ENCODE measurements at regions not wholly inside any gene's neighbourhood (a gene's known extent, or its start where the extent isn't known, plus 50 kb on each side); places are given as distances from the start of the nearest gene placed in this dataset.
A peak's percentile ranks its signal among the peaks of the same experiment; 100 is the strongest.
"Not testable (repeated sequence)": the region's sequence is repeated elsewhere in the genome, so short reads cannot be mapped to it uniquely, and the experiment has no call there.

- DNase-seq = no peak
These were observed 214.3 kb downstream of the LIG4 start for GRCh38 chr13:108000998-108001397.

- no peak for DNase-seq
These were observed 215.6 kb downstream of the LIG4 start for GRCh38 chr13:107999751-108000150.

- DNase-seq = no peak
These were observed 221.2 kb downstream of the LIG4 start for GRCh38 chr13:107994137-107994536.

GRCh38 chr13:107993239-107993949, 221.9 kb downstream of the LIG4 start:
- DNase-seq = peak in 1 of 5 experiments; percentile 35

- no peak for DNase-seq
These were observed 222.8 kb downstream of the LIG4 start for GRCh38 chr13:107992542-107992941.

- no peak for DNase-seq
These were observed 238.2 kb downstream of the LIG4 start for GRCh38 chr13:107977071-107977574.

- no peak for DNase-seq
These were observed 238.7 kb downstream of the LIG4 start for GRCh38 chr13:107976628-107977027.

- DNase-seq = no peak
These were observed 240.9 kb downstream of the LIG4 start for GRCh38 chr13:107974409-107974808.

- no peak for DNase-seq
These were observed 245.8 kb downstream of the LIG4 start for GRCh38 chr13:107969546-107969945.

- no peak for DNase-seq
These were observed 246.9 kb downstream of the LIG4 start for GRCh38 chr13:107968470-107968869.

GRCh38 chr13:107964395-107964794, 250.9 kb downstream of the LIG4 start:
- no peak for DNase-seq

GRCh38 chr13:107961849-107962608, 253.3 kb downstream of the LIG4 start:
- no peak for DNase-seq

GRCh38 chr13:107960301-107960700, 255.0 kb downstream of the LIG4 start:
- DNase-seq = no peak

- no peak for DNase-seq
These were observed 258.4 kb downstream of the LIG4 start for GRCh38 chr13:107956889-107957288.

- DNase-seq = no peak
These were observed 273.2 kb downstream of the LIG4 start for GRCh38 chr13:107942030-107942617.

GRCh38 chr13:107941345-107942029, 273.8 kb downstream of the LIG4 start:
- no peak for DNase-seq

GRCh38 chr13:107937848-107938247, 277.5 kb downstream of the LIG4 start:
- no peak for DNase-seq

GRCh38 chr13:107931056-107931455, 284.3 kb downstream of the LIG4 start:
- no peak for DNase-seq

GRCh38 chr13:107928762-107929161, 286.6 kb downstream of the LIG4 start:
- DNase-seq = no peak

- no peak for DNase-seq
These were observed 287.8 kb downstream of the LIG4 start for GRCh38 chr13:107927557-107927956.

- not testable (repeated sequence) for DNase-seq
These were observed 288.8 kb downstream of the LIG4 start for GRCh38 chr13:107926515-107926914.

GRCh38 chr13:107916902-107917301, 298.4 kb downstream of the LIG4 start:
- not testable (repeated sequence) for DNase-seq

- DNase-seq = no peak
These were observed 302.6 kb downstream of the LIG4 start for GRCh38 chr13:107912745-107913144.
